A549 (cell line): ENCODE measurements at regions not wholly inside any gene's neighbourhood (a gene's known extent, or its start where the extent isn't known, plus 50 kb on each side); places are given as distances from the start of the nearest gene placed in this dataset.
A peak's percentile ranks its signal among the peaks of the same experiment; 100 is the strongest.
"Not testable (repeated sequence)": the region's sequence is repeated elsewhere in the genome, so short reads cannot be mapped to it uniquely, and the experiment has no call there.

Experiments used
- ATAC-seq, 2 experiments: fragments of 200-7000 bp in 1 of 2; fragments of >200 bp in 1 of 2; cut with Nextera tagmentation in 1 of 2; cut with Tn5 transposase in 1 of 2; 3 replicates each; pipeline versions ENCODE4 v1.8.0 to v1.9.1; 2018 to 2020; ENCODE audit warnings: mild to moderate bottlenecking in 1 of 2, moderate library complexity in 1 of 2
- CTCF ChIA-PET: fragments of 300-600 bp; sonication (Branson Sonifier 250); formaldehyde crosslinking; extraction: SDS; loops from one replicate; lab custom pipeline; 2021; ENCODE audit warnings: antibody characterized with exemption, inconsistent platforms; lab: Yijun Ruan, JAX
- POLR2A ChIA-PET: fragments of 350-600 bp; formaldehyde crosslinking; extraction: SDS; loops from one replicate; lab custom pipeline; 2021; ENCODE audit warnings: antibody characterized with exemption, inconsistent platforms; lab: Yijun Ruan, JAX
- DNase-seq, 2 experiments: peaks; one replicate each; pipeline versions ENCODE4 v3.0.0 to v3.0.0-alpha.2; 2011 to 2016; ENCODE audit warnings: low read depth in 1 of 2, low spot score in 1 of 2
- FAIRE-seq: peaks from 2 replicates; lab custom pipeline; 2011; peaks lifted over from hg19 to GRCh38; lab: Jason Lieb, UNC
- H3K27ac ChIP-seq, 2 experiments: fragments of >200 bp; sonication (Bioruptor Twin); formaldehyde crosslinking; 3 replicates each; pipeline ENCODE4 v1.5.1; 2016 to 2017
- H3K4me1 ChIP-seq: fragments of >200 bp; sonication (Bioruptor Twin); formaldehyde crosslinking; 3 replicates; pipeline ENCODE4 v1.6.1; 2016
- H3K4me2 ChIP-seq: fragments of >200 bp; sonication (Bioruptor Twin); formaldehyde crosslinking; 3 replicates; pipeline ENCODE4 v1.6.1; 2016
- H3K4me3 ChIP-seq: fragments of >200 bp; sonication (Bioruptor Twin); formaldehyde crosslinking; 3 replicates; pipeline ENCODE4 v1.5.1; 2016
- H3K9me3 ChIP-seq: fragments of >200 bp; sonication (Bioruptor Twin); formaldehyde crosslinking; 3 replicates; pipeline ENCODE4 v1.6.1; 2016
- EP300 ChIP-seq, 2 experiments: fragments of >200 bp; sonication (Bioruptor Twin); formaldehyde crosslinking; IDR thresholded peaks; 2 replicates in 1 of 2; 3 replicates in 1 of 2; pipeline ENCODE4 v1.6.1; 2016 to 2017
- REST ChIP-seq: fragments of 200-600 bp; sonication (generic); IDR thresholded peaks from 2 replicates; pipeline ENCODE4 v1.6.1; 2016; ENCODE audit warnings: antibody characterized with exemption, mild to moderate bottlenecking, moderate library complexity
- WGBS: methylation state at CpG from one replicate; pipeline ENCODE4 v1.1.6; 2017; ENCODE audit errors: missing lambda C conversion rate; 5-methylcytosine and 5-hydroxymethylcytosine counted together

- H3K9me3 ChIP-seq, FAIRE-seq, H3K27ac ChIP-seq, POLR2A ChIA-PET, CTCF ChIA-PET, ATAC-seq, H3K4me1 ChIP-seq, DNase-seq, H3K4me3 ChIP-seq, H3K4me2 ChIP-seq: not testable (repeated sequence)
- 0% methylated on average over 2 of the region's 3 CpGs for WGBS
Observed at GRCh38 chr13:18822655-18823639, 358.7 kb downstream of the TUBA3C start.

- FAIRE-seq, H3K4me2 ChIP-seq, CTCF ChIA-PET, H3K27ac ChIP-seq, H3K9me3 ChIP-seq, H3K4me1 ChIP-seq, POLR2A ChIA-PET, ATAC-seq, DNase-seq, H3K4me3 ChIP-seq: not testable (repeated sequence)
- WGBS, result no CpG with 5 or more reads among the region's 2 CpGs
Observed at GRCh38 chr13:18773988-18774387, 407.6 kb downstream of the TUBA3C start.

- POLR2A ChIA-PET, H3K9me3 ChIP-seq, H3K27ac ChIP-seq, FAIRE-seq, H3K4me2 ChIP-seq, CTCF ChIA-PET, H3K4me1 ChIP-seq, ATAC-seq, DNase-seq, H3K4me3 ChIP-seq: not testable (repeated sequence)
- 0% methylated on average over 2 of the region's 4 CpGs for WGBS
- TF ChIP-seq REST, result peak; percentile 42
Observed at GRCh38 chr13:18741696-18742095, 439.9 kb downstream of the TUBA3C start.

GRCh38 chr13:18739310-18739709 lies 442.3 kb downstream of the TUBA3C start:
- no peak for ATAC-seq
- WGBS, result 0% methylated on average over 2 of the region's 2 CpGs
- H3K9me3 ChIP-seq, result no peaks in the 10 kb centered on the region
- no peak for DNase-seq
- FAIRE-seq, result no peak
- no peak for TF ChIP-seq EP300 (IDR thresholded peaks at IDR 0.05)
- POLR2A ChIA-PET, result no interaction called here
- no peak overlapping the region for H3K27ac ChIP-seq
- no peak overlapping the region for H3K4me3 ChIP-seq
- H3K4me1 ChIP-seq, result no peaks in the 10 kb centered on the region
- no peak overlapping the region for H3K4me2 ChIP-seq
- CTCF ChIA-PET, result no interaction called here

- 24% methylated on average over 4 of the region's 4 CpGs for WGBS
- H3K9me3 ChIP-seq, H3K27ac ChIP-seq, H3K4me3 ChIP-seq, CTCF ChIA-PET, POLR2A ChIA-PET, DNase-seq, ATAC-seq, FAIRE-seq, H3K4me2 ChIP-seq, H3K4me1 ChIP-seq: not testable (repeated sequence)
Observed at GRCh38 chr13:18738086-18738485, 443.5 kb downstream of the TUBA3C start.

- FAIRE-seq, CTCF ChIA-PET, H3K4me3 ChIP-seq, H3K27ac ChIP-seq, POLR2A ChIA-PET, H3K4me2 ChIP-seq, H3K4me1 ChIP-seq, DNase-seq, H3K9me3 ChIP-seq, ATAC-seq: not testable (repeated sequence)
- WGBS, result 74% methylated on average over 11 of the region's 17 CpGs
Observed at GRCh38 chr13:18727138-18727537, 454.5 kb downstream of the TUBA3C start.

- H3K27ac ChIP-seq, FAIRE-seq, ATAC-seq, H3K4me3 ChIP-seq, DNase-seq, H3K4me2 ChIP-seq, POLR2A ChIA-PET, H3K9me3 ChIP-seq, H3K4me1 ChIP-seq, CTCF ChIA-PET: not testable (repeated sequence)
- WGBS, result 37% methylated on average over 11 of the region's 17 CpGs
Observed at GRCh38 chr13:18726524-18726923, 455.1 kb downstream of the TUBA3C start.

GRCh38 chr13:18725242-18725822 lies 456.3 kb downstream of the TUBA3C start:
- CTCF ChIA-PET, H3K27ac ChIP-seq, H3K9me3 ChIP-seq, FAIRE-seq, H3K4me3 ChIP-seq, DNase-seq, H3K4me2 ChIP-seq, ATAC-seq, H3K4me1 ChIP-seq, POLR2A ChIA-PET: not testable (repeated sequence)
- whole genome bisulfite sequencing, result 15% methylated on average over 4 of the region's 27 CpGs
